ENCODE measurements at regions not wholly inside any gene's neighbourhood (a gene's known extent, or its start where the extent isn't known, plus 50 kb on each side); places are given as distances from the start of the nearest gene placed in this dataset.
"Not testable (repeated sequence)": the region's sequence is repeated elsewhere in the genome, so short reads cannot be mapped to it uniquely, and the experiment has no call there.

DNA sequence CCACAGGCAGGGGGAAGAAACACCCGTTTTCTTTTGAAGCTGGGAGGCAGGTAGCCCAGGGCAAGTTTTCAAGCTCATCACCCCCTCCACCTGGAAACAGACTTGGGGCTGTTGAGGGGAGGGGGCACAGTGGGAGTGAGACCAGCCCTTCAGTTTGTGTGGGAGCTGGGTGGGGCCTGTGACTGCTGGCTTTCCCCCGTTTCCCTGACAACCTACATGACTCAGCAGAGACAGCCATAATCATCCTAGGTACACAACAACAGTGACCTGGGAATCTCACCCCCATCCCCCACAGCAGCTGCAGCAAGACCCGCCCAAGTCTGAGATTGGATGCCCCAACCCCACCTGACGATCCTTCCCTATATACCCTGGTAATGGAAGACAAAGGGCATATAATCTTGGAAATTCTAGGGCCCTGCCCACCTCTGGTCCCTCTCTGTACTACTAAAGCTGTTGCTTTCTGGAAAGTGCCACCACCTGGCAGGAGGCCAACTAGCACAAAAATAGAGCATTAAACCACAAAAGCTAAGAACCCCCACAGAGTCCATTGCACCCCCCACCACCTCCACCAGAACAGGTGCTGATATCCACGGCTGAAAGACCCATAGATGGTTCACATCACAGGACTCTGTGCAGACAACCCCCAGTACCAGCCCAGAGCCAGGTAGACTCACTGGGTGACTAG, 422.2 kb upstream of the SGO1 start:
- ATAC-seq = no peak

DNA sequence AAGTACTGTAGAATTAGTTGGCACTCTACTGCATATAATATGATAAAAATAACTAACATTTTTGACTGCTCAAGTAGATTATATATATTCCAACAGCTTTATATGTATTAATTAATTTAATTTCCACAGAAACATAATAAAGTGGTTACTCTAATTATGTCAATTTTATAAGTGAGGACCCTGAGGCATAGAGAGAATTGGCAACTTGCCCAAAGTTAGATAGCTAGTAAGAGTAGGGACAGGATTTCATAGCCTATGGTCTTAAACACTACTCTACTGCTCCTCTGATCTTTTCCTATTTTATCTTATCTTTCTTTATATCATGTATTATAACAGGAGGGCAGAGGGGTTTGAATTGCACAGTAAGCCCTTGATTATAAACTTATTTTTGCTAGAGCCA, 418.7 kb upstream of the SGO1 start:
- no peak for ATAC-seq

DNA sequence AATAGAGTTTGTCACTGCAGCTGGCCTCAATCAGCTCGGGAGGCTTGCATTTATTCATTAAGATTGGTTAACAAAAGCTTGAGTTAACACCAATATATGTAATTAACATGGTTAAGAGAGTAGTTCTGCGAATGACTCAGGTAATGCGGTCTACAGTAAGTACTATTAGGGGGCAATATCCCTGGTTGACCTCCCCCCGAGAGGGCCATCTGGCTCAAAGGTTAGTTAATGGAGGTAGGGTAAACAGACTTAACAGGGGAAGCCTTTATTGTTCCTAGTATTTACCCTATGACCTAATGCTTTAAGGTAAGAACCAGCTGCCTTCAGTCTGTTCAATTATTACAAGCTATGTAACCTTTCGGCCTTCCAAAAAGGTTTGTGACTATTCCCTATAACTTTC, 403.3 kb upstream of the SGO1 start:
- ATAC-seq = no peak

DNA sequence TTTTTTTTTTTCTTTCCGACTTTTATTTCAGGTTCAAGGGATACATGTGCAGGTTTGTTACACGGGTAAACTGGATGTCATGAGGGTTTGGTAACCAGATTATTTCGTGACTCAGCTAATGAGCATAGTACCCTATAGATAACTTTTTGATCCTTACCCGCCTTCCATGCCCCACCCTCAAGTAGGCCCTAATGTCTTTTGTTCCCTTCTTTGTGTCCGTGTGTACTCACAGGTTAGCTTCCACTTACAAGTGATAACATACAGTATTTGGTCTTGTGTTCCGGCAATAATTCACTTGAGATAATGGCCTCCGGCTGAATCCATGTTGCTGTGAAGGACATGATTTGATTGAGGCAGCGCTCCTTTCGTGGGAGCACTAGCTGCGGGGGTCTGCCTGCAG, 402.8 kb upstream of the SGO1 start:
- ATAC-seq = no peak

DNA sequence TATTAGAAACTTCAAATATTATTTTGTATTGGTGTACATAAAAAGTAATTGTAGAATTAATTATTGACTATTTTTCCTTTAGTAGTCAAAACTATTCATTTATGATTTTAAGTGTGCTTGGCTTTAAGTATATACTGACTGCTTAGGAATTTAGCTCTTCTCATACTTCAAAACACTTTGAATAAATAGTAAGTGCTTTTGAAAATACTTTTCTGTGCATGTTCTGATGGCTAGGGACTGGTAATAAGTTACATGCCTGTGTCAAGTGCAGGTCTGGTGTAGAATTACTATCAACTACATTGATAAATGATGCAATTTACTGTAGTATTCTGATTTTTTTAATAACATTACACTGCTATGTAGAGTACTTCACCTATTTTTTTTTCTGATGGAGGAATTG, 397.6 kb upstream of the SGO1 start:
- ATAC-seq = no peak

DNA sequence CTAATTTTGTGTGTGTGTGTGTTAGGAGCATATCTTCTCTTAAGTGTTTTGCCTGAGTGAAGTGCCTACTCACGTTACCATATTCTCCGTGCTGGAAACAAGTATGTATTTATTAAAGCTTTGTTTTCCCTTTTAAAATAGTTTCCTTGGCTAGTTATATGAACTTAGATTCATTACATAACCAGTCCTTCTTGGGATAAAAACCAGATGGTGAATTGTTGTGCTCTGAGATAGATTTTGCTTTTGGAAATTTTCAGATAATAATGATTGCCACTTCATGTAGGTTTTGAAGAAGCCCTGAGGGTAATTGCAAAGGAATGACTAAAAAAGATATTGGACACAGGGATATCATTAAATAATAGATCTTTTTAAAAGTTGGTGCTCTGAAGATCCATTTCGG, 390.2 kb upstream of the SGO1 start:
- no peak for ATAC-seq

DNA sequence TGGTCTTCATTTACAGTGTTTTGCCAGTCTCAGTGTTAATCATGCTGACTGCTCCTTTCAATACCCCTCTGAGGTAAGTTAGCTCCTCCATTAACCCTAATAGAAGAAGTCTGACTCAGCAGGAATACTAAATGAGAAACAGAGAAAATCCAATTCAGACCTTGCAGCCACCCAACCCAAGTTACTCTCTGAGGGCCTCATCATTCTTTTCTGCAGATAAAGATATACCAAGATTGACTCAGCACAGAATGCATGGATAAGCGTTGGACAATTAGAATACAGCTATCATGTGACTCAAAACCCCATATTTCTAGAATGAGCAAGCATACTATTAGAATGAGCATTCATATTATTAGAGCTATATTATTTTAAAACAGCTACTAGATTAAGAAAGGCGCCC, 389.1 kb upstream of the SGO1 start:
- no peak for ATAC-seq

DNA sequence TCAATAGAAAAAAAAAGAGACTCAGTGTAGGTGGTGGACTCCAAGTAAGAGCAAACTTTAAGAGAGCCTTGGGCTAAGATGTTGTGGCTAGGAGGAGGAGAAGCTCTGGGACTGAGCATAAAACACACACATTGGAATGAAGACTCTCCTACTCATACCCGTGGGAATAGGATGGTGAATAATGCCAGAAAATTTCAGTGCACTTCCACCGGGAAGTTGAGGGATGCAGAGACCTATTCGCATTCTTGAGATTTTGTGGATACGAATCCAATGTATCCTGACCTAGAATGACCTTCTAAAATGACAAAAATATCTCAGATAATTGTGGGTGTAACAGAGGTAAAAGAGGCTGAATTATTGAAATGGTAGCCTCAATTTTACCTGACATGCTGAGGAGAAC, 388.7 kb upstream of the SGO1 start:
- no peak for ATAC-seq

DNA sequence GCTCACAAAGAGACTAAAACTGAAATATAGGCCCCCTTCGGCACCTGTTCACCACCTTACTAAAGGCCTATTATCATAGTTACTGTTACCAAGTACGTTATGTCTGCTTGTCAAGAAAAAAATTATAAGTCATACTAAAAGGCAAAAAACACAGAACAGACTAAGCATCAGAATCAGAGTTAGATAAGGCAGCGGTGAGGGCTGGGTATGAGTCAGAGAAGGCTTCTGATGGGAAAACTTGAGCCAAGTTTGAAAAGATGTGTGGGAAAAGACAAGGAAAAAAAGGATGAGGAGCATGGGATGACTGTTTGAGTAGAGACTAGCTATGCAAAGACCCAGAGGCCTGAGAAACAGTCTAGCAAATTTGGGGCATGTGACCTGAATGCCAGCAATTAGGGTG, 387.2 kb upstream of the SGO1 start:
- ATAC-seq = no peak

DNA sequence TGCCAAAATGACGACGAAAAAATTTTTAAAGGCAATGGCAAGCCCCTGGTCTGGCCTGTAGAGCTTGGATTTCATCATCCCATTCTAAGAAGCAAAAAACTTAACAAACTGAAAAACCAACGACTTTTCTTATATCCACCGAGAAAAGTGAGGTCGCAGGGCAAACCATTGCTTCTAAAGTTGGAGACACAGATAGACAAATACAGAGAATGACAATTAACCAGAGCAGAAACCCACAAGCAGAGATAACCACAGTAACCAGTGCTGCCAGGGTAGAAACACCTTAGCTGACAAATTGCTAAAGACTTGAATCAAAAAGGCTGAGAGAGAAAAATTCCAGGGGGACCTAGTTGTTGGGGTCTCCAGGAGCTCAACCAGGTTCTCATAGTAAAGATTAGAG, 386.5 kb upstream of the SGO1 start:
- ATAC-seq = no peak

DNA sequence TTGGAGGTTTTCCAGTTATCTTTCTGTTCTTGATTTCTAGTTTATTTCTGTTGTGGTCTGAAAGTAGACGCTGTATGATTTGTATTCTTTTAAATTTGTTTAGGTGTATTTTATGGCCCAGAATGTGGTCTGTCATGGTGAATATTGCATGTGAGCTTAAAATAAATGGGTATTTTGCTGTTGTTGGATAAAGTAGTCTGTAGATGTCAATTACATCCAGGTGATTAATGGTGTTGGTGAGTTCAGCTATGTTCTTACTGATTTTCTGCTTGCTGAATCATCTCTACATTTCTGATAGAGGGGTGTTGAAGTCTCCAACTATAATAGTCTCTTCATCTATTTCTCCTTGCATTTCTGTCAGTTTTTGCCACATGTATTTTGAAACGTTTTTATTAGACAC, 383.3 kb upstream of the SGO1 start:
- no peak for ATAC-seq

DNA sequence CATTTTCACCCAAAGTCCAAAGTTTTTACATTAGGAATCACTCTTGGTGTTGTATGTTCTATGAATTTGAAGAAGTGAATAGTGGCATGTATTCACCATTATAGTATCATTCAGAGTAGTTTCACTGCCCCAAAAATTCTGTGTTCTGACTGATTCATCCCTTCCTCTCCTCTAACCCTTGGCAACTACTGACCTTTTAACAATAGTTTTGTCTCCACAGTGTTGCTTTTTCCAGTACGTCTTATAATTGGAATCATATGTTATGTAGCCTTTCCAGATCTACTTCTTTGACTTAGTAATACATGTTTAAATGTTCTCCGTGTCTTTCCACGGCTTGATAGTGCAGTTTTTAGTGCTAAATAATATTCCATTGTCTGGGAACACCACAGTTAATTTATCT, 379.0 kb upstream of the SGO1 start:
- ATAC-seq = no peak

DNA sequence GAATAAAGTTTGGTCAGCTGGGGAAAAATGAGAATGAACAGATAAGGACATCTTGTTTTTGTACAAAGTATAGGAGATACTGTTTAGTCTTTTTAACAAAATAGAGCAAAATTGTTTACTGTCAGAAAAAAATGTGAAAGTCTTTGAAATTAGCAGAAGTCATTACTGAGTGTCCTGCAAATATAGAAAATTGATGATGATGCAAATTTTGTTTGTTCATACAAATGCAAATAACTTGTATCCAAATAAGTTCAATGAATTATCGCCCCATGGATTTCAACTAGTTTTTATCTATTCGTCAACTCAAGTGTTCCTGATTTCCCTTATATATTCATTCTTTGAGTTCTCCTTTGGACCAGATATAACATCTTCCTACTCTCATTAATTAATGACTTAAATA, 378.0 kb upstream of the SGO1 start:
- no peak for ATAC-seq

DNA sequence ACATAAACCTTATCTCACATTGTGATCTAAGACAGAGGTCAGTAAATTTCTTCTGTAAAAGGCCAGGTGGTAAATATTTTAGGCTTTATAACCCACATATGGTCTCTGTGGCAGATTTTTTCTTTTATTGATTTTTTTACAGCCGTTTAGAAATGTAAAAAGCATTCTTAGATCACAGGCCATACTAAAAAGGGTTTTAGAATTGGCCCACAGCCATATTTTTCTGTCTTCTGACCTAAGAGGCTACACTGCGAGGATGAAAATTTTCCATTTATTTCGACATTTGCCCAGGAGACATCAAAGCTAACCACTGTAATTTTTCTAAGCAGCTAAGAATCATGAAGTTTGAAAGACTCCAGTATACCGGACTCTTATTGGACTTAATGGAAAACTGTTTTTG, 377.2 kb upstream of the SGO1 start:
- no peak for ATAC-seq

DNA sequence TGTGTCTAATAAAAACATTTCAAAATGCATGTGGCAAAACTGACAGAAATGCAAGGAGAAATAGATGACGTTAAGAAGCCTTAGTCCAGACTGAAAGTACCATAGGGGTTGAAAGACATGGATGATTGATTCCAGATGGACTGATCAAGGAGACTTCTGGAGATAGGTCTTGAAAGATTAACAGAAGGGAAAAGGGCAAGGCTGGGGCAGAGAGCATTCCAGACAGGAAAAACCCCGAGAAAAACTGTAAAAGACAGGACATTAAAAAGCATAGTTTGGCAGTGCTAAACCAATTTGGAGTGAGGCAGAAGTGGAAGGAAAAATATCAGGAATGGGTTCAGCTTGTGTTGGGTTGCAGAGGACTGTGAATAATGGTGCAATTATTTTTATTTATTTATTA, 375.2 kb upstream of the SGO1 start:
- ATAC-seq = no peak

DNA sequence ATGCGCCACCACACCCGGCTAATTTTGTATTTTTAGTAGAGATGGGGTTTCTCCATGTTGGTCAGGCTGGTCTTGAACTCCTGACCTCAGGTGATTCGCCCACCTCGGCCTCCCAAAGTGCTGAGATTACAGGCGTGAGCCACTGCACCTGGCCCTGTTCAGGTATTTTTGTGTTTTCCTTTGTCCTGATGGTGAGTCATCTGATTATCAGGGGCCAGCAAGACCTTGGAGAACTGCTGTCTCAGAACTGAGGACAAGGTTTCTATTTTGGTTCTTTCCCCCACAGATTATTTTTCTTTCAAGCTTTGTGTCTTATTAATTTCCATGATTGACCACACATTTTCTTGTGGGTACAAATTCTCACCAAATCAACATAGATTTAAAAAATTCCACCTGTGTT, 374.4 kb upstream of the SGO1 start:
- not testable (repeated sequence) for ATAC-seq

DNA sequence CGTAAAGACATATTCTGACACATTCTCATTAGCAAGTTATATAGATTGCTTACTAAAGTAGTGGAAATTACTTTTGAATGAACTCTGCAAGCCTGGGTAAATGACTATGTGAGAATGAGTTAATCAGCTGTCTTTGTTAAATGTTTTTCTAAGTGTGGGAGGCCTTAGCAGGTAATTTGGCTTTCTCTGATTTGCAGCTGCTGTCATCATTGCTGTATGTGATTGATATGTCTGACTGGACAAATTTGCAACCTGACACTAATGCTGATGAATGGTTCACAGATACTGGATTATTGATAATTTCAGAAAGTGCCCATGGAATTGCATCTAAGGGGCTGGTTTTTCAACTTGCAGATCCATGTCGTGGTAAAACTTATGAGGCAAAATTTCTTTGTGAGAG, 372.2 kb upstream of the SGO1 start:
- ATAC-seq = no peak

DNA sequence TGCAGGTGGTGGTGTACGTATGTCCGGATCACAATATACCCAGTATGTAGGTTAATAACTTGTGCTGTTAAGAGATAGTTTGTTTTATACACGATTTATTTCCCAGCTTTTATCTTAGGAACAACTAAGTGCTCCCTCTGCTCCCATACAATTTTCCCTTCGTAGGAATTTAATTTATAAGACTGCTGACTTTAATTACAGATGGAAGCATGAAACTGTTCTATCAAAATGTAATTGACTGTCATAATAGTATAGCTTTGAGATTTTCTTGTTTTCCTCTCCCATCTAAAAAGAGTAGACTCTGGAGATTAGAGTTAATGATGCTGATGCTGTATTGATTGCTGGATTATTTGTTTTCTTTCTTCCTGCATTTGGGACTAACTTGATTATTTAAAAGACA, 370.7 kb upstream of the SGO1 start:
- ATAC-seq = no peak

DNA sequence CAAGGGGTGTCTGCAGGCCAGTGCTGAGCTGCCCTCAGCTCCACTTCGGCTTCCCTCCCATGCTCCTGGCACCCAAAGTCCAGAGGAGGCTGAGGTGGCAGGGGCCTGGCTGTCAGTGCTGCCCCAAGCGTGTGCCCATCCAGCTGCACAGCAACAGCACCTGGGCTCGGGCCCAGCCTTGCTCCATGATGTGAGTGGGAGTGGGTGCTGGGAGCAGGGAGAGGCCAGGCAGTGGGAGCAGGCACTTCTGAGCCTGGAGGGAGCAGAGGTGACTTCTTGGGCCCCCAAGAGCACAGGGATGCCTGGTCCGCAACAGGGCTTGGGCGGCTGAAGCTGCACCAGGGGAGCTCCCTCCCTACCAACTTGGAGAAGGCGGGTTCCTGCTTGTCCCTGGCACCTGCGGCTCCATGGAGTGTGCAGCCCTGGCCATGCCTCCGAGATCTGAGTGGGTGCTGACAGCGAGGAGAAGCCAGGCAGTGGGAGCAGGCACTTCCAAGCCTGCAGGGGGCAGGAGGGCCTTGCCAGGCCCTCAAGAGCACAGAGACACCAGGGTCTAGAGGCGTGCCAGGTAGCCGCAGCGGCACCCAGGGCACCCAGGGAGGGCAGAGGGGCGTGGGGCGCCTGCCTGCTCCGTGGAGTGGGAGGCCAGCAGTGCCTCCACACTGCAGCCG, 366.7 kb upstream of the SGO1 start:
- no peak for ATAC-seq

DNA sequence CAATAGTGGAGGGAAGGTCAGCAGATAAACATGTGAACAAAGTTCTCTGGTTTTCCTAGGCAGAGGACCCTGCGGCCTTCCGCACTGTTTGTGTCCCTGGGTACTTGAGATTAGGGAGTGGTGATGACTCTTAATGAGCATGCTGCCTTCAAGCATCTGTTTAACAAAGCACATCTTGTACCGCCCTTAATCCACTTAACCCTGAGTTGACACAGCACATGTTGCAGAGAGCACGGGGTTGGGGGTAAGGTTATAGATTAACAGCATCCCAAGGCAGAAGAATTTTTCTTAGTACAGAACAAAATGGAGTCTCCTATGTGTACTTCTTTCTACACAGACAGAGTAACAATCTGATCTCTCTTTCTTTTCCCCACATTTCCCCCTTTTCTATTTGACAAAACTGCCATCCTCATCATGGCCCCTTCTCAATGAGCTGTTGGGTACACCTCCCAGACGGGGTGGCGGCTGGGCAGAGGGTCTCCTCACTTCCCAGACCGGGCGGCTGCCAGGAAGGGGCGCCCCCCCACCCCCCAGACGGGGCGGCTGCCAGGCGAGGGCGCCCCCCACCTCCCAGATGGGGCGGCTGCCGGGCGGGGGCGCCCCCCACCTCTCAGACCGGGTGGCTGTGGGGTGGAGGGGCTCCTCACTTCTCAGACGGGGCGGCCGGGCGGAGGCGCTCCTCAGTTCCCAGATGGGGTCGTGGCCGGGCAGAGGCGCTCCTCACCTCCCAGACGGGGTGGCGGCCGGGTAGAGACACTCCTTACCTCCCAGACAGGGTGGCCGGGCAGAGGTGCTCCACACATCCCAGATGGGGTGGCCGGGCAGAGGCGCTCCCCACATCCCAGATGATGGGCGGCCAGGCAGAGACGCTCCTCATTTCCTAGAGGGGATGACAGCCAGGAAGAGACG, 361.6 kb upstream of the SGO1 start:
- not testable (repeated sequence) for ATAC-seq

DNA sequence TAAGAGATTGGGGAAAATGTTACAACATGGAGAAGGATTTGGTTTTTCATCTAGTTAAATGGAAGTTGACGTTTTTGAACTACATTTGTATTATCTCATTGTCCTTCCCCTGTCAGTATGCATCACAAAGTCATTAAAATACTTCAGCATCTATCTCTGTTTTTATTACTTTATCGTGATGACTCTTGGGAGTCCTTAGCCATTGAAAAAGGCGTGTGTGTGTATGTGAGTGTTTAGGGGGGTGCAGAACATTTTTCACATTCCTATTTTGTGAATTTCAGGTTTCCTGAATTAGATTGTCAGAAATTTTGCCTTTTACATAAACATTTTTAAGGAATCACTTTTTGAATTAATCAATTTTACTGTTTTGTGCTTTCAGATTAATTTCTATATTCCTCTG, 360.6 kb upstream of the SGO1 start:
- no peak for ATAC-seq

DNA sequence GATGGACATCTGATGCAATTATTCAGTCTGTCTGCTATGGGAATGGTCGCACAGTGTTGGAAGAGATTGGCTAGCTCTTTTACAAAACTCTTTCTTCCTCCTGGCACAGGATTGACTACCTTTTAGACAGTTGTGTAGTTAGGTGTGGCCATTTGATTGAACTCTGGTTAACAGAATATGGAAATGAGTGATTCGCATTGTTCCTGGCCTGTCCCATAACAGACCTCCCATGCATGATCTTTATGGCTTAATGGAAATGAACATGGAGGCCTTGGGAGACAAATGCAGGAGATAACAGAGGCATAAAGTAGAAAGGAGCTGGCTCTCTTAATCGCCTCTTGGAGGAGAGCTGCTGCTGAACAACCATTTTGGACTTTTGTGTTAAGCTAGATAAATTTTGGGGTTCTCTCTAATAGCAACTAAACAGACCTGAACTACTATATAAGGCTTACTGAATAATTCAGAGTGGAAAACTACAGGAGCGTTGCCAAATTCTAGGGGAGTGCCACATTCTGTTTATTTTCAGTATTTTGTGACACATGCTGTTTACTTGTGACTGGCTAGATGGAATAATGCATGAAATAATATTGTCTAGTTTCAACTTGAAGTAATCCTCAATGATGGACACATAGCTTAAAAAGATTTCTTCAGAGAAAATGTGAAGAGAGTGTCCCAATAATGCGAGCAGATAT, 357.7 kb upstream of the SGO1 start:
- ATAC-seq = no peak

DNA sequence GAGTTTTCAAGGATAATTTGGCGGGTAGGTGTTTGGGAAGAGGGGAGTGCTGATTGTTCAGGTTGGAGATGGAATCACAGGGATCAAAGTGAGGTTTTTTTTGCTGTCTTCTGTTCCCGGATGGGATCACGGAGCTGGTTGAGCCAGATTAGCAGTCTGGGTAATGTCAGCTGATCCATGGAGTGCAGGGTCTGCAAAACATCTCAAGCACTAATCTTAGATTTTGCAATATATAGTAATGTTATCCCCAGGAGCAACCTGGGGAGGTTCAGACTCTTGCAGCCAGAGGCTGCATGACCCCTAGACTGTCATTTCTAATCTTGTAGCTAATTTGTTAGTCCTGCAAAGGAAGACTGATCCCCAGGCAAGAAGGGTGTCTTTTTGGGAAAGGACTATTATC, 354.1 kb upstream of the SGO1 start:
- ATAC-seq = no peak
